B cell (primary cell): ENCODE measurements at regions not wholly inside any gene's neighbourhood (a gene's known extent, or its start where the extent isn't known, plus 50 kb on each side); places are given as distances from the start of the nearest gene placed in this dataset.

Source experiments
- ATAC-seq: fragments of 200-7000 bp; cut with Tn5 transposase; one replicate; pipeline ENCODE4 v1.10.0; 2021; ENCODE audit warnings: low read depth, mild to moderate bottlenecking, moderate number of reproducible peaks, moderate library complexity
- CTCF ChIA-PET: fragments of 350-600 bp; sonication (Branson Sonifier 250); formaldehyde crosslinking; loops from one replicate; lab custom pipeline; 2021; ENCODE audit warnings: antibody characterized with exemption, inconsistent platforms; lab: Charles Lee
- POLR2A ChIA-PET: fragments of 350-600 bp; sonication (Branson Sonifier 250); formaldehyde crosslinking; loops from one replicate; lab custom pipeline; 2021; ENCODE audit warnings: antibody characterized with exemption; lab: Charles Lee
- DNase-seq: peaks from one replicate; pipeline ENCODE4 v3.0.0; 2013
- H2AFZ ChIP-seq: 2 replicates; pipeline ENCODE4 v1.6.1; 2012; ENCODE audit warnings: mild to moderate bottlenecking, low read depth, low read length; ENCODE audit not compliant: insufficient read depth, poor library complexity, severe bottlenecking
- H3K27ac ChIP-seq, 2 donors: 1 replicate in 1 of 2; 2 replicates in 1 of 2; pipeline ENCODE4 v1.5.1; 2012 to 2013; ENCODE audit warnings: low read length in 2 of 2, mild to moderate bottlenecking in 2 of 2, moderate library complexity in 1 of 2
- H3K27me3 ChIP-seq, 4 experiments: fragments of 200-600 bp in 1 of 4; sonication (generic) in 1 of 4; replicated peaks in 1 of 4; 1 replicate in 2 of 4; 2 replicates in 2 of 4; pipeline versions ENCODE4 v1.6.1 to v1.7.0; 2013 to 2016; ENCODE audit warnings: low read length in 3 of 4, mild to moderate bottlenecking in 2 of 4, mixed read lengths in 1 of 4, moderate library complexity in 1 of 4; ENCODE audit not compliant: insufficient read depth in 4 of 4, control insufficient read depth in 3 of 4; ENCODE audit errors: control extremely low read depth in 1 of 4
- H3K36me3 ChIP-seq, 2 experiments: replicated peaks in 1 of 2; 1 replicate in 1 of 2; 2 replicates in 1 of 2; pipeline versions ENCODE4 v1.6.1 to v1.7.1; 2013; ENCODE audit warnings: low read length in 1 of 2; ENCODE audit not compliant: insufficient read depth in 2 of 2, control insufficient read depth in 1 of 2; ENCODE audit errors: control extremely low read depth in 1 of 2, extremely low read depth in 1 of 2
- H3K4me1 ChIP-seq, 2 donors: fragments of 200-600 bp in 1 of 2; sonication (generic) in 1 of 2; 1 replicate in 1 of 2; 2 replicates in 1 of 2; pipeline versions ENCODE4 v1.5.1 to v1.6.1; 2013 to 2017; ENCODE audit warnings: low read length in 2 of 2; ENCODE audit not compliant: control insufficient read depth in 2 of 2, insufficient read depth in 2 of 2
- H3K4me2 ChIP-seq: replicated peaks from 2 replicates; pipeline ENCODE3; 2012; ENCODE audit warnings: mild to moderate bottlenecking, low read depth, low read length; ENCODE audit not compliant: poor library complexity, severe bottlenecking
- H3K4me3 ChIP-seq, 5 experiments: fragments of 200-600 bp in 1 of 5; sonication (generic) in 1 of 5; 1 replicate in 3 of 5; 2 replicates in 2 of 5; pipeline versions ENCODE4 v1.5.1 to v1.7.0; 2011 to 2016; ENCODE audit warnings: low read length in 4 of 5, mild to moderate bottlenecking in 4 of 5, low read depth in 2 of 5, control low read depth in 1 of 5, moderate library complexity in 1 of 5; ENCODE audit not compliant: insufficient read depth in 1 of 5; ENCODE audit errors: control extremely low read depth in 1 of 5, extremely low read depth in 1 of 5
- H3K79me2 ChIP-seq: fragments of 200-600 bp; sonication (generic); one replicate; pipeline ENCODE4 v1.6.0; 2016; ENCODE audit warnings: low read length; ENCODE audit not compliant: control insufficient read depth, insufficient read depth
- H3K9ac ChIP-seq: fragments of 200-600 bp; sonication (generic); 2 replicates; pipeline ENCODE4 v1.6.1; 2017; ENCODE audit warnings: mild to moderate bottlenecking, low read length, moderate library complexity
- H3K9me3 ChIP-seq, 3 donors: one replicate each; pipeline versions ENCODE4 v1.6.1 to v1.7.1; 2013; ENCODE audit warnings: low read length in 2 of 3; ENCODE audit not compliant: control insufficient read depth in 2 of 3, insufficient read depth in 1 of 3; ENCODE audit errors: control extremely low read depth in 1 of 3
- H4K20me1 ChIP-seq: 2 replicates; pipeline ENCODE4 v1.6.0; 2012; ENCODE audit warnings: mild to moderate bottlenecking, low read length; ENCODE audit not compliant: insufficient read depth, control insufficient read depth, poor library complexity, severe bottlenecking
- H3K27ac Mint-ChIP-seq: one replicate; pipeline ENCODE4 v1.8.0; 2021; ENCODE audit warnings: mixed read lengths
- H3K27me3 Mint-ChIP-seq: one replicate; pipeline ENCODE4 v1.8.0; 2021; ENCODE audit warnings: mixed read lengths
- H3K4me1 Mint-ChIP-seq: one replicate; pipeline ENCODE4 v1.8.0; 2021; ENCODE audit warnings: mixed read lengths
- H3K4me3 Mint-ChIP-seq: one replicate; pipeline ENCODE4 v1.8.0; 2021; ENCODE audit warnings: mixed read lengths
- H3K9me3 Mint-ChIP-seq: one replicate; pipeline ENCODE4 v1.8.0; 2022; ENCODE audit warnings: mixed read lengths; ENCODE audit not compliant: insufficient read depth
- CTCF ChIP-seq: fragments of 200-600 bp; IDR thresholded peaks from one replicate; pipeline ENCODE4 v1.8.0; 2022; ENCODE audit warnings: antibody characterized with exemption, mild to moderate bottlenecking
- EZH2 ChIP-seq: IDR thresholded peaks from 2 replicates; pipeline ENCODE4 v1.6.1; 2012; ENCODE audit warnings: borderline replicate concordance, low read depth, mild to moderate bottlenecking, moderate library complexity, low read length; ENCODE audit not compliant: insufficient read depth, poor library complexity, severe bottlenecking
- WGBS: methylation state at CpG from one replicate; pipeline ENCODE4 v1.1.5; 2013; ENCODE audit warnings: missing lambda C conversion rate; ENCODE audit not compliant: insufficient coverage; 5-methylcytosine and 5-hydroxymethylcytosine counted together
- intact Hi-C: fragments of 100-400 bp; cut with micrococcal nuclease; formaldehyde crosslinking; loops from one replicate; pipeline ENCODE4 v1.10.0; 2022

- POLR2A ChIA-PET, result no interaction called here
- no peaks in the 10 kb centered on the region for H3K27me3 ChIP-seq
- H2AFZ ChIP-seq, result no peak overlapping the region
- H3K4me3 Mint-ChIP-seq, result no peak overlapping the region
- H3K27ac Mint-ChIP-seq, result no peak overlapping the region
- no peak overlapping the region for H3K27ac ChIP-seq
- no peaks in the 10 kb centered on the region for H3K27me3 Mint-ChIP-seq
- no peaks in the 10 kb centered on the region for H4K20me1 ChIP-seq
- no peak overlapping the region for H3K9ac ChIP-seq
- no peaks in the 10 kb centered on the region for H3K9me3 ChIP-seq
- WGBS, result 100% methylated on average over 1 of the region's 5 CpGs
- TF ChIP-seq CTCF, result no peak
- TF ChIP-seq EZH2, result no peak
- H3K4me2 ChIP-seq, result no peak overlapping the region
- H3K4me3 ChIP-seq, result no peak overlapping the region
- no peak for ATAC-seq
- no peaks in the 10 kb centered on the region for H3K9me3 Mint-ChIP-seq
- no peak for DNase-seq
- H3K36me3 ChIP-seq, result no peaks in the 10 kb centered on the region
- intact Hi-C loops, result no loop called here
- CTCF ChIA-PET, result interaction anchor here (0.6 kb wide), 1 partner anchor 39 kb away, joined by 3 read pairs; no protein-coding TSS in a partner anchor
- H3K79me2 ChIP-seq, result no peaks in the 10 kb centered on the region
- H3K4me1 ChIP-seq, result no peaks in the 10 kb centered on the region
- H3K4me1 Mint-ChIP-seq, result no peaks in the 10 kb centered on the region
These were observed 297.2 kb downstream of the TGFB2 start for GRCh38 chr1:218642033-218642948.

- no peak for TF ChIP-seq CTCF
- no peak for TF ChIP-seq EZH2
- Histone ChIP-seq H2AFZ (no peak overlapping the region), H4K20me1 (no peaks in the 10 kb centered on the region), H3K79me2 (no peaks in the 10 kb centered on the region), H3K27me3 (no peaks in the 10 kb centered on the region), H3K4me1 (no peaks in the 10 kb centered on the region), H3K4me3 (no peak overlapping the region), H3K27ac (no peak overlapping the region), H3K4me2 (no peak overlapping the region), H3K9me3 (no peaks in the 10 kb centered on the region), H3K9ac (no peak overlapping the region), H3K36me3 (no peaks in the 10 kb centered on the region)
- WGBS, result 100% methylated on average over 2 of the region's 4 CpGs
- DNase-seq (no peak), ATAC-seq (no peak)
- Mint-ChIP-seq H3K4me3 (no peak overlapping the region), H3K27ac (no peak overlapping the region), H3K4me1 (no peaks in the 10 kb centered on the region), H3K27me3 (no peaks in the 10 kb centered on the region), H3K9me3 (no peaks in the 10 kb centered on the region)
- ChIA-PET POLR2A (no interaction called here), CTCF (interaction anchor here (0.6 kb wide), 1 partner anchor 40 kb away, joined by 3 read pairs; no protein-coding TSS in a partner anchor)
- intact Hi-C loops, result no loop called here
These were observed 298.1 kb downstream of the TGFB2 start for GRCh38 chr1:218643281-218643680.
